ENCODE measurements at regions not wholly inside any gene's neighbourhood (a gene's known extent, or its start where the extent isn't known, plus 50 kb on each side); places are given as distances from the start of the nearest gene placed in this dataset.
"Not testable (repeated sequence)": the region's sequence is repeated elsewhere in the genome, so short reads cannot be mapped to it uniquely, and the experiment has no call there.

GRCh38 chr5:158205992-158206391 is 347.0 kb upstream of the CLINT1 start:
- Histone ChIP-seq H3K9me3 (ENCODE audit: control insufficient read depth, low read length) (no peaks in the 10 kb centered on the region), H3K27ac (ENCODE audit: low read length) (no peak overlapping the region), H3K4me3 (ENCODE audit: low read length) (no peak overlapping the region), H3K27me3 (ENCODE audit: control insufficient read depth, insufficient read depth) (no peaks in the 10 kb centered on the region), H3K4me1 (ENCODE audit: control insufficient read depth, insufficient read depth, low read length) (no peaks in the 10 kb centered on the region)
- ATAC-seq (no peak), DNase-seq (no peak)
- intact Hi-C loops (cut with DNase I): no loop called here
- 96% methylated on average over 2 of the region's 2 CpGs for WGBS

DNA sequence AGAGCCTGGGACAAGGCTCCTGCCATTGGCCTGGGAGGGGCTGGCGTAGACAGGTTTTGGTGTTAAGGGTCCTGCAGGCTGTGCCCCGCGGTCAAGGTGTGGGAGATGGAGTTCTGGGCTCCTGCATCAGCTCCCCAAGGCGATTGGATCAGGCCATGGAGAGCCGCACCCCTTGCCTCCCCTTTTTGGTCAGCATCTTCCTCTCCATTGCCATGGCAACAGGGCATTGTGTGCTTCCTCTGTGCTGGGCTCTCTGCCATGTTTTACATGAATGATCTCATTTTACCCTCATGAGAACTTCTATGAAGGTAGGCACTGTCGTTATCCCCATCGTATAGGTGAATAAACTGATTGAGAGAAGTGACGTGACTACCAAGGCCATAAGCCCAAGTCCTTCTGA is 344.3 kb upstream of the CLINT1 start:
- DNase-seq (no peak), ATAC-seq (no peak)
- WGBS: 83% methylated on average over 8 of the region's 8 CpGs
- H3K4me1 ChIP-seq (ENCODE audit: control insufficient read depth, insufficient read depth, low read length): no peaks in the 10 kb centered on the region
- intact Hi-C loops (cut with DNase I): no loop called here
- no peak overlapping the region for H3K27ac ChIP-seq (ENCODE audit: low read length)
- H3K27me3 ChIP-seq (ENCODE audit: control insufficient read depth, insufficient read depth): no peaks in the 10 kb centered on the region
- no peaks in the 10 kb centered on the region for H3K9me3 ChIP-seq (ENCODE audit: control insufficient read depth, low read length)
- H3K4me3 ChIP-seq (ENCODE audit: low read length): no peak overlapping the region

DNA sequence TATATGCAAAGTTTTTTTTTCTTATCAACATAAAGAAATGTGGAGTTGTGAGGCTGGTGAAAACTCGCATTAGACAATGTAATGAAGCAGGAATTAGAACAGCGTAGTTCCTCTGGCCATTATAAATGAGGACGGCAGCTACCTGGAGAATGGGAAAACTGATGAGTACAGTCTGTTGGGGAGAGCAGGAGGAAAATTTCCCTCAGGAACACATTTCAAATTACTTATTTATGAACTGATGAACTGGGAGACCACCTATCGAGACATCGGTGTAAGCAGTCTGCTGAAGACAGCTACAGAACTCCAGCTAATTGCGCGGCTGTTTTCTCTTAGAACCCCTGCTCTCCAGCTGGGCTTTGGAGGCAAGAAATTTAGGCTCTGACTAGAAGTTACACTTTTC is 343.9 kb upstream of the CLINT1 start:
- 96% methylated on average over 7 of the region's 7 CpGs for WGBS
- Histone ChIP-seq H3K27me3 (ENCODE audit: control insufficient read depth, insufficient read depth) (no peaks in the 10 kb centered on the region), H3K4me1 (ENCODE audit: control insufficient read depth, insufficient read depth, low read length) (no peaks in the 10 kb centered on the region), H3K9me3 (ENCODE audit: control insufficient read depth, low read length) (no peaks in the 10 kb centered on the region), H3K4me3 (ENCODE audit: low read length) (no peak overlapping the region), H3K27ac (ENCODE audit: low read length) (no peak overlapping the region)
- DNase-seq (no peak), ATAC-seq (no peak)
- intact Hi-C loops (cut with DNase I): no loop called here

- DNase-seq: no peak
- 62% methylated on average over 4 of the region's 4 CpGs for WGBS
- intact Hi-C loops (cut with DNase I): no loop called here
- Histone ChIP-seq H3K9me3 (ENCODE audit: control insufficient read depth, low read length) (no peaks in the 10 kb centered on the region), H3K27me3 (ENCODE audit: control insufficient read depth, insufficient read depth) (no peaks in the 10 kb centered on the region), H3K4me3 (ENCODE audit: low read length) (no peak overlapping the region), H3K4me1 (ENCODE audit: control insufficient read depth, insufficient read depth, low read length) (no peaks in the 10 kb centered on the region), H3K27ac (ENCODE audit: low read length) (no peak overlapping the region)
- ATAC-seq: no peak
Measured at GRCh38 chr5:158200619-158201018, 341.7 kb upstream of the CLINT1 start.

DNA sequence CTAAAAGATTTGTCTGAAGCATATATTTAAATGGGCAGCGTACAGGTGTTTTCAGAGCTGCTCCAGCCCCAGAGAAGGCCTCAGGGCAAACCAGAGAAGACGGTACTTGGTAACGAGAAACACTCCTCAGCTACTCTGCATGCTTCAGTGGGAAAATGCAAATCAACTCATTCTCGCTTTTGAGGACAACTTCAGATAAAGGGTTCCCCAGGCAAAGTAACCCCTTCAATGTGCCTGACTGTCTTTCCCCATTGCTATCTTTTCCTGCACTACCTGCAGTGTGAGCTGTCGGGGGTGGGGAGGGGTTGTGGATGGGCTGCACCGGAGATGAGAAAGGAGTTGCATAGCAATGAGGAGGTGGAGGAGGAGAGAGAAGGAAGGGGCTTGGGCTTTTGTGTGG is 339.7 kb upstream of the CLINT1 start:
- H3K4me3 ChIP-seq (ENCODE audit: low read length): no peak overlapping the region
- H3K9me3 ChIP-seq (ENCODE audit: control insufficient read depth, low read length): no peaks in the 10 kb centered on the region
- intact Hi-C loops (cut with DNase I): no loop called here
- no peaks in the 10 kb centered on the region for H3K4me1 ChIP-seq (ENCODE audit: control insufficient read depth, insufficient read depth, low read length)
- DNase-seq (no peak), ATAC-seq (no peak)
- 81% methylated on average over 6 of the region's 6 CpGs for WGBS
- no peak overlapping the region for H3K27ac ChIP-seq (ENCODE audit: low read length)
- no peaks in the 10 kb centered on the region for H3K27me3 ChIP-seq (ENCODE audit: control insufficient read depth, insufficient read depth)

DNA sequence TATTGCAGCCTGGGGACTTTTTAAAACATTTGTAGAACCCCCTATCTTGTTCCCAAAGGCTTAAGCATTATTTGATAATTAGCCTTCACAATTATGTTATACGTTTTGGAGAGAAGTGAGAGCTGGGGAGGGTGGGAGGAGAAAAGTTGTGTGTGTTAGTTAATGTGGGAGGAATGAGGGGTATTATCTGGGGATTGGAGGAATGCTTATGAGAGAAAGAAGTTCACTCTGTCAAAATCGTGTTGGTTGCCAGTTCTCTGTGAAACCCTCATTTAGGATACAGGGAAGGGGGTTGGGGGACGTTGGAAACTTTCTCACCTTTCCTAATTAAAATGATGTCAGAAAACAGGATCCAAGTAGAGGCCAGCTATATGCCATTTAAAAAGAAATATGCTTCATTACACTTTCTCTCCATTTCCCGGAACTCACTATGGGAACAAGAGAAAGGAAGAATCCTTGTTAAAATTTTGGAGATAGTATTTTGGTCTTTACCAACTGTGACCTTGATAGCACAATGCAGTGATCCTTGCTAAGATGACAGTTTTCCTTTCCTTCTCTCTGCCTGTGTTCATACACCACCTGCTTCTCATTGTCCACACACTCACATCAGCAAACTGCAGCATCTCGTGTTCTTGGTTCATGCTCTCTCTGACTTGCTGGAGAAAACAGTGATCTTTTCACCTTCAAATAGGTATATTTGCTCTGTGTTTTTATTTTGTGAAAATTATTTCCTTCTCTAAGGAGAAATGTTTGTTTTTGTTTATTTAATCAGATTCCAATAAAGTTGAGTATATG is 336.7 kb upstream of the CLINT1 start:
- no peak overlapping the region for H3K27ac ChIP-seq (ENCODE audit: low read length)
- no peak for DNase-seq
- H3K9me3 ChIP-seq (ENCODE audit: control insufficient read depth, low read length): no peaks in the 10 kb centered on the region
- H3K4me3 ChIP-seq (ENCODE audit: low read length): no peak overlapping the region
- H3K4me1 ChIP-seq (ENCODE audit: control insufficient read depth, insufficient read depth, low read length): no peaks in the 10 kb centered on the region
- no peaks in the 10 kb centered on the region for H3K27me3 ChIP-seq (ENCODE audit: control insufficient read depth, insufficient read depth)
- WGBS: 53% methylated on average over 5 of the region's 5 CpGs
- ATAC-seq: no peak
- intact Hi-C loops (cut with DNase I): no loop called here

DNA sequence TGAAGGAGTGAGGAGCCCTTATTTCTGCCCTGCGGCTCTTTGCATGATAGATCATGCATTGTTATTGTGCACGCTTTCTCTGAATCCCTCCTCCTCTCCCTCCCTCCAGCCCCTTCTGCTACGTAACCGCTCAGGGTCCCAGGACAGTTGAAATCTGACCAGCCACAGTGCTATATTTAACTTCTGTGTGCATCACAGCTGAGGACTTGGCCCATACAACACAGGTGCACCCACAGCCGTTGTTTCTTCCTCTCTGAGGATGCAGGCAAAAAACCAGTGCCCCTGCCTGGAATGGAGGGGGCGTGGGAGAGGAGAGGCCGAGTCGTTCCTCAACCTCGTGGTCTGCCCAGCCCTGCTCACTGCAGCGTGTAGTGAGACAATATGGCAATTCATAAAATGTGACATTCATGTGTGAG is 335.6 kb upstream of the CLINT1 start:
- peak in 1 of 2 donors; percentile 31 for ATAC-seq
- Histone ChIP-seq H3K4me3 (ENCODE audit: low read length) (no peak overlapping the region), H3K9me3 (ENCODE audit: control insufficient read depth, low read length) (no peaks in the 10 kb centered on the region), H3K27ac (ENCODE audit: low read length) (no peak overlapping the region), H3K4me1 (ENCODE audit: control insufficient read depth, insufficient read depth, low read length) (no peaks in the 10 kb centered on the region), H3K27me3 (ENCODE audit: control insufficient read depth, insufficient read depth) (no peaks in the 10 kb centered on the region)
- intact Hi-C loops (cut with DNase I): no loop called here
- 39% methylated on average over 10 of the region's 10 CpGs for WGBS
- no peak for DNase-seq

- 100% methylated on average over 2 of the region's 2 CpGs for WGBS
- H3K27ac ChIP-seq (ENCODE audit: low read length); H3K4me3 ChIP-seq (ENCODE audit: low read length); H3K9me3 ChIP-seq (ENCODE audit: control insufficient read depth, low read length); H3K4me1 ChIP-seq (ENCODE audit: control insufficient read depth, insufficient read depth, low read length); H3K27me3 ChIP-seq (ENCODE audit: control insufficient read depth, insufficient read depth); DNase-seq; intact Hi-C loops (cut with DNase I); ATAC-seq: not testable (repeated sequence)
Measured at GRCh38 chr5:158193395-158193794, 334.4 kb upstream of the CLINT1 start.

DNA sequence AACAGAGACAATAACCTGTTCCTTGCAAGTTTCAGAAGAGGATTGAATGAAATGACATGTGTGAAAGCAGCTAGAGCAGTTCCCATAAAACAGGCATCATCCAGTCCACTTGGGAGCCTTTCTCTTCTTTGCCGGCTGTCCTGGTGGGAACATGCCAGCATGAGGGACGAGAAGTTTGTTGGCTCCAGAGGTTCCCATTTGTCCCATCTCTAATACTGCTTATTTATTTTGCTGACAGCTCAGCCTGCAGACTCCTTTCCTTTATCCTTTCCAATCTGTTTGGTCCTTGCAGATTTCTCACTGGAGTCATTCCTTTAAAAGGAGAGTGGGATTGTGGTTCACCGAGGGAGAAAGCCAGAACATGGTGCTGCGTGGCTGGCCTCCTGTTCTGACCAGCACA is 321.5 kb upstream of the CLINT1 start:
- Histone ChIP-seq H3K27ac (ENCODE audit: low read length) (no peak overlapping the region), H3K9me3 (ENCODE audit: control insufficient read depth, low read length) (no peaks in the 10 kb centered on the region), H3K4me3 (ENCODE audit: low read length) (no peak overlapping the region), H3K27me3 (ENCODE audit: control insufficient read depth, insufficient read depth) (no peaks in the 10 kb centered on the region), H3K4me1 (ENCODE audit: control insufficient read depth, insufficient read depth, low read length) (peaks cover 3% of the 10 kb centered on the region)
- intact Hi-C loops (cut with DNase I): no loop called here
- 66% methylated on average over 4 of the region's 4 CpGs for WGBS
- no peak for ATAC-seq
- DNase-seq: peak in 1 of 3 donors; percentile 49

- Histone ChIP-seq H3K4me3 (ENCODE audit: low read length) (no peak overlapping the region), H3K27me3 (ENCODE audit: control insufficient read depth, insufficient read depth) (no peaks in the 10 kb centered on the region), H3K27ac (ENCODE audit: low read length) (no peak overlapping the region), H3K4me1 (ENCODE audit: control insufficient read depth, insufficient read depth, low read length) (peaks cover 3% of the 10 kb centered on the region), H3K9me3 (ENCODE audit: control insufficient read depth, low read length) (no peaks in the 10 kb centered on the region)
- 95% methylated on average over 7 of the region's 7 CpGs for WGBS
- ATAC-seq: no peak
- intact Hi-C loops (cut with DNase I): loop anchor here (5.0 to 10.0 kb wide), 5 partner anchors 513 to 928 kb away; no protein-coding TSS in a partner anchor
- DNase-seq: no peak
Measured at GRCh38 chr5:158179271-158179670, 320.3 kb upstream of the CLINT1 start.

DNA sequence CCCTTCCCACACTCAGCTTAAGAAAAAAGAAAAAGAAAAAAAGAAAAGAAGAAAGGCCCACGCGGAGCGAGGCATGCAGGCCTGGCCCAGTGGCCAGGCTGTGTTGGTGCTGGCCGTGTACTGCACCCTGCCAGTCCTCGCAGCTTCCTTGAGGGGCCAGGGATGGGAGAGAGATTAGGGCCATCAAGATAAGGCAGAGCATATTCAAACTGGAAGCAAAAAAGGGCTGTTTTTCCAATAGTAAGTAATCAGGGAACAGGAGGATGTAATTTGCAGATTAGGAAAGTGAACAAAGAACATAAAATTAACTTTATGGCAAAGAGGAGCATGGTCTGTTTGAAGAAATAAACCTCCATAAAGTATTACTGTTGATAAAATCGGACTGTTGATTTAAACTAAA is 319.6 kb upstream of the CLINT1 start:
- intact Hi-C loops (cut with DNase I): loop anchor here (5.0 to 10.0 kb wide), 5 partner anchors 514 to 929 kb away; no protein-coding TSS in a partner anchor
- ATAC-seq: no peak
- Histone ChIP-seq H3K27ac (ENCODE audit: low read length) (no peak overlapping the region), H3K9me3 (ENCODE audit: control insufficient read depth, low read length) (no peaks in the 10 kb centered on the region), H3K27me3 (ENCODE audit: control insufficient read depth, insufficient read depth) (no peaks in the 10 kb centered on the region), H3K4me1 (ENCODE audit: control insufficient read depth, insufficient read depth, low read length) (peaks cover 3% of the 10 kb centered on the region), H3K4me3 (ENCODE audit: low read length) (no peak overlapping the region)
- no peak for DNase-seq
- WGBS: 64% methylated on average over 6 of the region's 6 CpGs

DNA sequence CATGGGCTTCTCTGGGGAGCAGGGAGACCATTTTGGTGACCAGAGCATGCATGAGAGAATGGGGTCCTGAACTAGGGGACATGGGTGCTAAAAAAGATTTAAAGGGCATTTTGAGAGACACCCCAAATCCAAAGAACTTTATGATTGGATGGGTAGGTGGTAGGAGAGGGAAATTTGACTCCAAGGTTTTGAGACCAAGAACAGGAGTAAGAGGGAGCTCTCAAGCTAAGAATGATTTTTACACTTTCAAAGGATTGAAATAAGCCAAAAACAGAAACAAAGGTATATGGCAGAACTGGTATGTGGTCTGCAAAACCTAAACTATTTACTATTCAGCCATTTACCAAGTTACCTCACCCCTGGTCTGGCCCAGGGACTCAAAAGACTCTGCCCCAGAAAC is 318.2 kb upstream of the CLINT1 start:
- Histone ChIP-seq H3K9me3 (ENCODE audit: control insufficient read depth, low read length) (no peaks in the 10 kb centered on the region), H3K4me1 (ENCODE audit: control insufficient read depth, insufficient read depth, low read length) (peaks cover 3% of the 10 kb centered on the region), H3K4me3 (ENCODE audit: low read length) (no peak overlapping the region), H3K27me3 (ENCODE audit: control insufficient read depth, insufficient read depth) (no peaks in the 10 kb centered on the region), H3K27ac (ENCODE audit: low read length) (no peak overlapping the region)
- intact Hi-C loops (cut with DNase I): loop anchor here (5.0 to 10.0 kb wide), 5 partner anchors 515 to 930 kb away; no protein-coding TSS in a partner anchor
- no peak for ATAC-seq
- no peak for DNase-seq
